Lower leg skin (tissue), 3 donors: ENCODE measurements at regions not wholly inside any gene's neighbourhood (a gene's known extent, or its start where the extent isn't known, plus 50 kb on each side); places are given as distances from the start of the nearest gene placed in this dataset.

Experiments used
- CTCF ChIP-seq, 3 donors: fragments of 450-650 bp; IDR thresholded peaks; one replicate each; pipeline ENCODE4 v1.5.1; 2016; ENCODE audit warnings: antibody characterized with exemption in 3 of 3, mild to moderate bottlenecking in 3 of 3, moderate library complexity in 2 of 3
- POLR2A ChIP-seq, 2 donors: fragments of 450-650 bp; IDR thresholded peaks; one replicate each; pipeline ENCODE4 v1.6.1; 2016 to 2017; ENCODE audit warnings: antibody characterized with exemption in 2 of 2, mild to moderate bottlenecking in 1 of 2, moderate library complexity in 1 of 2

GRCh38 chr14:98298481-98299244 is 973.3 kb downstream of the BCL11B start:
- no peak for TF ChIP-seq CTCF (IDR thresholded peaks at IDR 0.05)
- no peak for TF ChIP-seq POLR2A (IDR thresholded peaks at IDR 0.05)
